ENCODE measurements at regions not wholly inside any gene's neighbourhood (a gene's known extent, or its start where the extent isn't known, plus 50 kb on each side); places are given as distances from the start of the nearest gene placed in this dataset.

DNA sequence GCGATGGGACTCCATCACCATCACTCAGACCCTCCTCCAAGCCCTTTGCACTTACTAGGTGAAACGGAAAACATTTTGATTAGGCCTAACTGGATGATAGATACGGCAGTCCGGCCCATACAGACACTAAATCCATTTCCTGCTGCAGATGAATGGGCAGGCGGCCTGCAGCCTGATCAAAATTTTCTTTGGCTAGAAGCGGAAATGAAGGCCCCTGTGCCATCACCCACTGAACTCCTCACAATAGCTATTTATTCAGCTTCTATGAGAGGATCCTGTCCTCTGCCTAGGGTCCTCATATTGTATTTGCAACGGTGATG, 200.5 kb downstream of the OMA1 start:
- H3K36me3 ChIP-seq (ENCODE audit: control insufficient read depth in 5 of 5, insufficient read depth in 5 of 5, low read length in 5 of 5) = no peaks in the 10 kb centered on the region
- no peak overlapping the region for H3K9ac ChIP-seq (ENCODE audit: low read length in 5 of 5)
- H3K27ac ChIP-seq (ENCODE audit: low read depth, low read length) = no peak overlapping the region
- H3K27me3 ChIP-seq (ENCODE audit: control insufficient read depth in 5 of 5, insufficient read depth in 4 of 5, low read length in 5 of 5) = no peaks in the 10 kb centered on the region
- H3K4me3 ChIP-seq (ENCODE audit: low read depth in 1 of 5, low read length in 5 of 5) = no peak overlapping the region
- H3K9me3 ChIP-seq (ENCODE audit: control insufficient read depth in 5 of 5, low read length in 5 of 5) = no peaks in the 10 kb centered on the region
- no peaks in the 10 kb centered on the region for H3K4me1 ChIP-seq (ENCODE audit: control insufficient read depth in 5 of 5, insufficient read depth in 5 of 5, low read length in 5 of 5)

DNA sequence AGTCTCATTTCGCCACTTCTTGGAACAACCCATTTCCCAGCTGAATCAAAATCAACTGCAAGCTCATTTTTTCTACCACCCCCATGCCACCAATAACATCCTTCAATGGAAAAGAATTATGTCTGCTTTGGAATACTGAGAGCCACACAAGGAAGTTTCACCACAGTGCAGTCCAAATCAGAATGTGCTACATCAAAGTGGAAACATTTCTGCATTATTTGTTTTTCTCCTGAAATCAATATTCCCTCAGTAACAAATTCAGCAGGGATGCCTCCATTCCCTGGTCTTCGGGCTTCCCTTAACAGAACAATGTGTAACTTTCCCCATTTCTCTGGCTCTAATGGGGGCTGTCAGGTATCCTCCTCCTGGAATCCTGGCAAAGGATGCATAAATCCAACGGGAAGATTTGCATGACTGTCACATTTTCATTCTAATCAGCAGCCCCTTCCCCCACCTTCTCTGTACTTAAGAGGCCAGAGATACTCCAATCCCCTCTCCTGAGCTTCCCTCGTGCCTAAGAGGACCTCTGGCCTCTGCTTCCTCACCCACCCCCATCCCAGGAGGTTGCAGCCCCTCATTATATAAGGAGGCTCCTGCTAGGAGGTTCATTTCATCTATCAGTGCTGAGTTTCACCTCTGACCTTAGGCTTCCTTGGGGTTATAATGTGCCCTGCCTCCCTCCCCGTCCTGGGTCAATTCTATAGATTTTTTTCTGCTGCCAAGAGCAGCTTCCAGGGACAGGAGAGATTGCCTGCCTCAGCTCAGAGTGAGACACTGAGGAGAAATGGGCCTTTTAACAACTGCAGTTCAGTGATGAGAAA, 201.1 kb downstream of the OMA1 start:
- H3K27ac ChIP-seq (ENCODE audit: low read depth, low read length) = no peak overlapping the region
- H3K27me3 ChIP-seq (ENCODE audit: control insufficient read depth in 5 of 5, insufficient read depth in 4 of 5, low read length in 5 of 5) = no peaks in the 10 kb centered on the region
- no peak overlapping the region for H3K9ac ChIP-seq (ENCODE audit: low read length in 5 of 5)
- no peaks in the 10 kb centered on the region for H3K9me3 ChIP-seq (ENCODE audit: control insufficient read depth in 5 of 5, low read length in 5 of 5)
- H3K36me3 ChIP-seq (ENCODE audit: control insufficient read depth in 5 of 5, insufficient read depth in 5 of 5, low read length in 5 of 5) = no peaks in the 10 kb centered on the region
- no peaks in the 10 kb centered on the region for H3K4me1 ChIP-seq (ENCODE audit: control insufficient read depth in 5 of 5, insufficient read depth in 5 of 5, low read length in 5 of 5)
- no peak overlapping the region for H3K4me3 ChIP-seq (ENCODE audit: low read depth in 1 of 5, low read length in 5 of 5)

DNA sequence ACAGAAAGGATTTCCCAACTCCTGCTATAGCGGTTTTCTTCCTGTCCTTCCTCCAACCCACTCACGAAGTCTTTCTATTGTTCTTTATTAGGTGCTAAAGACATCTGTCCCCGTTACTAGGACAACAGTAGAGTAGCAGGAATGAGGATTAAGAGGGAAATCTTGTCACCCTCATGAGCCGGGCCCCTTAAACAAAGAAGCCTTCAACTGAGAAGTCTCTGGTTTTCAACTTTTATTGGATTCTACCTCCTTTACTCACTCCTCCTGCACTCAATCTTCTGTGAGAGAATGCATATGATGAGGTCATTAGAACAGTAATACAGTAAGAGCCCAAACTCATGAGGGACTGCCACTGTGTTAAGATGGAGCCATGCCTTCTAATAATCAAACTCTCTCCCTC, 206.3 kb downstream of the OMA1 start:
- Histone ChIP-seq H3K36me3 (ENCODE audit: control insufficient read depth in 5 of 5, insufficient read depth in 5 of 5, low read length in 5 of 5) (no peaks in the 10 kb centered on the region), H3K4me3 (ENCODE audit: low read depth in 1 of 5, low read length in 5 of 5) (no peak overlapping the region)

DNA sequence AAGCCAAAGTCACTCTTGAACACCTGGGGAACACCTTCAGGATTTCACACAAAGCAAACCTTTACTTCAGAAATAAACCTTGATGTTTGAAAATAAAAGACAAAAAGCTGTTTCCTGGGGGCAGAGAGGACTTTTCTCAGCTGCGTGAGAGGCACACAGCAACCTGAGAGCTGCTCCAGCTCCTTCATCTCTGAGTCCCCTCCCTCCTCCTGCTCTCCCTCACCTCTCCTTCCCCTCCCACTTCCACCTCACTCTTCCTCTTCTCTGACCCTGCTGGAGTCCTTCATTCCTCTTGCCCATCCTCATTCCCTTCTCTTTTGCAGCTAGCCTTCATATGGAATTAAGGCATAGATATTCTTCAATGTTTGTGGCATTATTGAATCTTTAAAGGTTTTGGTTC, 208.4 kb downstream of the OMA1 start:
- Histone ChIP-seq H3K27me3 (ENCODE audit: control insufficient read depth in 5 of 5, insufficient read depth in 4 of 5, low read length in 5 of 5) (no peaks in the 10 kb centered on the region), H3K36me3 (ENCODE audit: control insufficient read depth in 5 of 5, insufficient read depth in 5 of 5, low read length in 5 of 5) (no peaks in the 10 kb centered on the region), H3K9ac (ENCODE audit: low read length in 5 of 5) (no peak overlapping the region), H3K4me3 (ENCODE audit: low read depth in 1 of 5, low read length in 5 of 5) (no peak overlapping the region), H3K9me3 (ENCODE audit: control insufficient read depth in 5 of 5, low read length in 5 of 5) (no peaks in the 10 kb centered on the region), H3K4me1 (ENCODE audit: control insufficient read depth in 5 of 5, insufficient read depth in 5 of 5, low read length in 5 of 5) (no peaks in the 10 kb centered on the region), H3K27ac (ENCODE audit: low read depth, low read length) (no peak overlapping the region)

More for the DNA sequence above, 206.3 kb downstream of the OMA1 start:
- no peaks in the 10 kb centered on the region for H3K4me1 ChIP-seq (ENCODE audit: control insufficient read depth in 5 of 5, insufficient read depth in 5 of 5, low read length in 5 of 5)
- no peaks in the 10 kb centered on the region for H3K9me3 ChIP-seq (ENCODE audit: control insufficient read depth in 5 of 5, low read length in 5 of 5)
- H3K9ac ChIP-seq (ENCODE audit: low read length in 5 of 5) = no peak overlapping the region
- H3K27ac ChIP-seq (ENCODE audit: low read depth, low read length) = no peak overlapping the region
- no peaks in the 10 kb centered on the region for H3K27me3 ChIP-seq (ENCODE audit: control insufficient read depth in 5 of 5, insufficient read depth in 4 of 5, low read length in 5 of 5)

DNA sequence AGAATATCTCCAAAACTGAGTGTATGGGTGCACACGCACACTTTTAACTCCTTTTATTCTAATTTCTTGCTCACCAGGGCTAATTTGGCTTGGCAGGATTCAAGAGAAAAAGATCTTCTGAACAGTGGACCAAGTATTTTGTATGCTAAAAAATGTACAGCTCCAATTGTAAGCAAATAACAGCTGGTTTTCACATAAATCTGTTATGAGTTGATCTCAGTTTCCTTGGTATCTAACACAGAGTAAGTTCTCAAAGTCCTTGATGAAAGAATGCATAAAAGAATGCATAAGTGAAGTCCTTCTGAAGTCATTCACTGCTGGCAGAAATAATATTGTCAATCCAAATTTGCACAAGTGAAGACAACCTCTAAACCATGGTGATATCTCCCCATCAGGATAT, 213.0 kb downstream of the OMA1 start:
- H3K9me3 ChIP-seq (ENCODE audit: control insufficient read depth in 5 of 5, low read length in 5 of 5) = no peaks in the 10 kb centered on the region
- H3K4me1 ChIP-seq (ENCODE audit: control insufficient read depth in 5 of 5, insufficient read depth in 5 of 5, low read length in 5 of 5) = no peaks in the 10 kb centered on the region
- H3K9ac ChIP-seq (ENCODE audit: low read length in 5 of 5) = no peak overlapping the region

DNA sequence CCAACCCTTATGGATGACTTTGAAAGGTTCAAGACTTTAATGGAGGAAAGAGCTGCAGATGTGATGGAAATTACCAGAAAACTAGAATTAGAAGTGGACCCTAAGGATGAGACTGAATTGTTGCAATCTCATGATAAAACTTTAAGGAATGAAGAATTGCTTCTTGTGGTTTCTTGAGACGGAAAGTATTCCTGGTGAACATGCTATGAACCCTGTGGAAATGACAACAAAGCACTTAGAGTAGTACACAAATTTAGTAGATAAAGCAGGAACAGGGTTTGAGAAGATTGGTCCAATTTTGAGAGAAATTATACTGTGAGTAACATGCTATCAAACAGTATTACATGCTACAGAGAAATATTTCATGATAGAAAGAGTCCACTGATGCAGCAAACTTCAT, 215.4 kb downstream of the OMA1 start:
- H3K9me3 ChIP-seq (ENCODE audit: control insufficient read depth in 5 of 5, low read length in 5 of 5) = no peaks in the 10 kb centered on the region
- no peaks in the 10 kb centered on the region for H3K27me3 ChIP-seq (ENCODE audit: control insufficient read depth in 5 of 5, insufficient read depth in 4 of 5, low read length in 5 of 5)
- no peak overlapping the region for H3K27ac ChIP-seq (ENCODE audit: low read depth, low read length)
- H3K36me3 ChIP-seq (ENCODE audit: control insufficient read depth in 5 of 5, insufficient read depth in 5 of 5, low read length in 5 of 5) = no peaks in the 10 kb centered on the region
- no peak overlapping the region for H3K4me3 ChIP-seq (ENCODE audit: low read depth in 1 of 5, low read length in 5 of 5)
- no peak overlapping the region for H3K9ac ChIP-seq (ENCODE audit: low read length in 5 of 5)
- no peaks in the 10 kb centered on the region for H3K4me1 ChIP-seq (ENCODE audit: control insufficient read depth in 5 of 5, insufficient read depth in 5 of 5, low read length in 5 of 5)

More for the DNA sequence above, 213.0 kb downstream of the OMA1 start:
- no peaks in the 10 kb centered on the region for H3K36me3 ChIP-seq (ENCODE audit: control insufficient read depth in 5 of 5, insufficient read depth in 5 of 5, low read length in 5 of 5)
- no peak overlapping the region for H3K4me3 ChIP-seq (ENCODE audit: low read depth in 1 of 5, low read length in 5 of 5)
- H3K27ac ChIP-seq (ENCODE audit: low read depth, low read length) = no peak overlapping the region
- H3K27me3 ChIP-seq (ENCODE audit: control insufficient read depth in 5 of 5, insufficient read depth in 4 of 5, low read length in 5 of 5) = no peaks in the 10 kb centered on the region

DNA sequence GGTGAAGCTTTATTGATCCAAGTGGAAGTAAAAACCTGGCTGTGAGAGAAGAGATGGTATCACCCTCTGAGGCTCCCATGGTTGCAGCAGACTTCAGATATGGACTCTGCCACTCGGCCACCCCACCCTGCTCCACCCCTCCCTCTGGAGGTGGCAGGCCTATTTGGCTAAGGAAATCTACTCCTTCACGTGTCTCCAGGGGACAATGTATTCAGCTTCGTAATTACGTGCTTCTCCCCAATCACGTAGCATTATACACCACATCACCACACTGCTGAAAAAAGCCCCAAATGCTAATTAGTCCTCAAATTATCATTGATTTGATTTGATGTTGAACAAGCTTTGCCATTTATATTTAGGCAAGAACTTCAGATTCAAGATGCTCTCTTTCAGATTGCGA, 220.7 kb downstream of the OMA1 start:
- H3K4me1 ChIP-seq (ENCODE audit: control insufficient read depth in 5 of 5, insufficient read depth in 5 of 5, low read length in 5 of 5) = no peaks in the 10 kb centered on the region
- H3K36me3 ChIP-seq (ENCODE audit: control insufficient read depth in 5 of 5, insufficient read depth in 5 of 5, low read length in 5 of 5) = no peaks in the 10 kb centered on the region
- H3K27me3 ChIP-seq (ENCODE audit: control insufficient read depth in 5 of 5, insufficient read depth in 4 of 5, low read length in 5 of 5) = no peaks in the 10 kb centered on the region
- H3K27ac ChIP-seq (ENCODE audit: low read depth, low read length) = no peak overlapping the region
- no peak overlapping the region for H3K9ac ChIP-seq (ENCODE audit: low read length in 5 of 5)
- no peak overlapping the region for H3K4me3 ChIP-seq (ENCODE audit: low read depth in 1 of 5, low read length in 5 of 5)
- H3K9me3 ChIP-seq (ENCODE audit: control insufficient read depth in 5 of 5, low read length in 5 of 5) = peaks cover 0 to 7% (median 0%) of the 10 kb centered on the region in 5 donors

DNA sequence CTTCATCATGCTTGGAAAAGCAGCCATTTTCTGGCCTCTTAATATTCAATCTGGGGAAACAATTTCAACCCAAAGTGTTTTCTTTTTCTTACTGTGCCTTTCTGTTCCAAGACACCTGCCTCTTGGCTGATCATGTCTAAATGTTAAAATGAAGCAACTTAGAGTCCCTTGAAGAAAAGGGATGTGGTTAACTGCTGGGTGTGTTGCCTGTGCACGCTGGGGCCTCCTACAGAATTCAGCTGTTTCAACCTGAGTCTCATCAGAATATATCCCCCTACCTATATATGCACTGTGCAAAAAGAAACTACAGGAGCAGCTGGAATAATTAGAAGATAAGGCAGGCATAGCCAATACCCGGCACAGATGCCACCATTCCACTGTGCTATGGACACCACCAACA, 222.0 kb downstream of the OMA1 start:
- Histone ChIP-seq H3K4me3 (ENCODE audit: low read depth in 1 of 5, low read length in 5 of 5) (no peak overlapping the region), H3K9me3 (ENCODE audit: control insufficient read depth in 5 of 5, low read length in 5 of 5) (peaks cover 0 to 9% (median 0%) of the 10 kb centered on the region in 5 donors), H3K27ac (ENCODE audit: low read depth, low read length) (no peak overlapping the region), H3K36me3 (ENCODE audit: control insufficient read depth in 5 of 5, insufficient read depth in 5 of 5, low read length in 5 of 5) (no peaks in the 10 kb centered on the region), H3K4me1 (ENCODE audit: control insufficient read depth in 5 of 5, insufficient read depth in 5 of 5, low read length in 5 of 5) (no peaks in the 10 kb centered on the region), H3K9ac (ENCODE audit: low read length in 5 of 5) (no peak overlapping the region), H3K27me3 (ENCODE audit: control insufficient read depth in 5 of 5, insufficient read depth in 4 of 5, low read length in 5 of 5) (no peaks in the 10 kb centered on the region)

DNA sequence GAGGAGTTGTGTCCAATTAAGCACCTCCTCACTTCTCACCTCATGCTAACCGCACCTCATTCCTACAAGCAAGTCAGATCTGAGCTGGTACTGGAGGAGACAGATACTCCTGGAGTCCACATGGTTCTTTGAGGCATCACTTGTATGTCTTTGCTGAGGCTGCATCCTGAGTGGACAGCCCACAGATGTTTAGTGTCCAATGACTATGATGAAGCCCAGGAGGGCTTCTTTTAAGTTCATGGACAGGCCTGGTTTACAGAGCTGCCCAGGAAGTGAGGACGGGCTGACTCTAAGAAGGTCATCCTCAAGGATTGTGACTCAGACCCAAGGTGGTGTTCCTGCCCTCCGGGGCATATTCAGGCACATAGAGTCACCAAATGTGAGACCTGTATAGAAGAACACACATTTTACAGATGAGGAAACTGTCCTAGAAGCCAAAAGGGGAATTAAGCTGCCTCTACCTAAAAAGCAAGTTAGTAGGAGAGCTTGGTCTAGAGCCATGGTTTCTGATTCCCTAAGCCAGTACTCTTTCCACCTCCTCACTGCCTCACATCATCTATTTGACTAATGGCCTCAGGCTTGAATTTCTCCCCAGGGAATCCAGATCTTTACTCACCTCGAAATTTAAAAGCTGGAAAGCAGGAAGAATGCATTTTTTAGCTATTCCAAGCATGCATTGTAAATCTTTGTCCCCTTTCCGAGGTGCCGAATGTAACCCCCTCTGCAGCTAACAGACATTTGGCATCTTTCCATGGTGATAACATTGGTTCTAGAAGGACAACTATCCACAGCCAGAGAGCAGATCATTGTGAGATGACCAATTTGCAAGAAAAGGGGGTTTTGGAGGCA, 228.1 kb downstream of the OMA1 start:
- H3K27ac ChIP-seq (ENCODE audit: low read depth, low read length) = no peak overlapping the region
- H3K4me1 ChIP-seq (ENCODE audit: control insufficient read depth in 5 of 5, insufficient read depth in 5 of 5, low read length in 5 of 5) = no peaks in the 10 kb centered on the region
- peaks cover 0 to 9% (median 0%) of the 10 kb centered on the region in 5 donors for H3K9me3 ChIP-seq (ENCODE audit: control insufficient read depth in 5 of 5, low read length in 5 of 5)
- H3K9ac ChIP-seq (ENCODE audit: low read length in 5 of 5) = no peak overlapping the region
- no peak overlapping the region for H3K4me3 ChIP-seq (ENCODE audit: low read depth in 1 of 5, low read length in 5 of 5)
- no peaks in the 10 kb centered on the region for H3K27me3 ChIP-seq (ENCODE audit: control insufficient read depth in 5 of 5, insufficient read depth in 4 of 5, low read length in 5 of 5)
- no peaks in the 10 kb centered on the region for H3K36me3 ChIP-seq (ENCODE audit: control insufficient read depth in 5 of 5, insufficient read depth in 5 of 5, low read length in 5 of 5)

DNA sequence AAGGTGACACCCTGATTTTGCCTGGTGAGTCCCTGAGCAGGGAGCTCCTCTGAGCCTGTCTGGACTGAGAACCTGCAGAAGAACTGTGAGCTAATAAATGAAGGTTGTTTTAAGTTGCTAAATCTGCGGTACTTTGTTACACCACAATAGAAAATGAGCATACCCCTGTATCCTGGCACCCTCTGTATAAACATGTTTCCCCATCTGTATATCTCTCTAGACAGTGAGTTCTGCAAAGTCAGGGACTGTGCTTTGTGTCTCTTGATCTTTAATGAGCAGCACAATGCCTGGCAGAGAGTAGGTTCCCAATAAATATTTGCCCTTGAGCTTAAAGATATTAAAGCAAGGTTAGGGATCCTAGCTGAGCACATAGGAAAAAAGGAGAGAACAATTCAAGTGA, 228.8 kb downstream of the OMA1 start:
- Histone ChIP-seq H3K36me3 (ENCODE audit: control insufficient read depth in 5 of 5, insufficient read depth in 5 of 5, low read length in 5 of 5) (no peaks in the 10 kb centered on the region), H3K9me3 (ENCODE audit: control insufficient read depth in 5 of 5, low read length in 5 of 5) (peaks cover 0 to 9% (median 0%) of the 10 kb centered on the region in 5 donors), H3K9ac (ENCODE audit: low read length in 5 of 5) (no peak overlapping the region), H3K27ac (ENCODE audit: low read depth, low read length) (no peak overlapping the region), H3K4me3 (ENCODE audit: low read depth in 1 of 5, low read length in 5 of 5) (no peak overlapping the region), H3K27me3 (ENCODE audit: control insufficient read depth in 5 of 5, insufficient read depth in 4 of 5, low read length in 5 of 5) (no peaks in the 10 kb centered on the region), H3K4me1 (ENCODE audit: control insufficient read depth in 5 of 5, insufficient read depth in 5 of 5, low read length in 5 of 5) (no peaks in the 10 kb centered on the region)

Data from subcutaneous abdominal adipose tissue (tissue), 5 donors.